HPDE6-E6E7 (cell line): ENCODE measurements at regions not wholly inside any gene's neighbourhood (a gene's known extent, or its start where the extent isn't known, plus 50 kb on each side); places are given as distances from the start of the nearest gene placed in this dataset.
"Not testable (repeated sequence)": the region's sequence is repeated elsewhere in the genome, so short reads cannot be mapped to it uniquely, and the experiment has no call there.

ENCODE experiments used
- DNase-seq: peaks from one replicate; pipeline ENCODE4 v3.0.0; 2011; ENCODE audit warnings: missing footprints; ENCODE audit errors: extremely low spot score

GRCh38 chr3:139134678-139135372, 90.1 kb upstream of the PRR23C start:
- DNase-seq: no peak

GRCh38 chr3:139135657-139136056, 91.0 kb upstream of the PRR23C start:
- no peak for DNase-seq

GRCh38 chr3:139136469-139137202, 91.9 kb upstream of the PRR23C start:
- DNase-seq: no peak

GRCh38 chr3:139140553-139140952, 95.9 kb upstream of the PRR23C start:
- no peak for DNase-seq

- not testable (repeated sequence) for DNase-seq
Observed at GRCh38 chr3:139145980-139146379, 101.3 kb upstream of the PRR23C start.

GRCh38 chr3:139151530-139151929, 106.8 kb upstream of the PRR23C start:
- no peak for DNase-seq

- DNase-seq: not testable (repeated sequence)
Observed at GRCh38 chr3:139153434-139153833, 108.7 kb upstream of the PRR23C start.

GRCh38 chr3:139157161-139157932, 112.7 kb upstream of the PRR23C start:
- no peak for DNase-seq

GRCh38 chr3:139159356-139159755, 114.7 kb upstream of the PRR23C start:
- DNase-seq: no peak

- DNase-seq: no peak
Observed at GRCh38 chr3:139173372-139174108, 128.8 kb upstream of the PRR23C start.

- no peak for DNase-seq
Observed at GRCh38 chr3:139180489-139180888, 135.8 kb upstream of the PRR23C start.

- DNase-seq: no peak
Observed at GRCh38 chr3:139182143-139182542, 137.5 kb upstream of the PRR23C start.

GRCh38 chr3:139182598-139182997, 137.9 kb upstream of the PRR23C start:
- DNase-seq: no peak

GRCh38 chr3:139185527-139185926, 140.8 kb upstream of the PRR23C start:
- DNase-seq: no peak

- DNase-seq: no peak
Observed at GRCh38 chr3:139187154-139187553, 142.5 kb upstream of the PRR23C start.

- no peak for DNase-seq
Observed at GRCh38 chr3:139187648-139188047, 143.0 kb upstream of the PRR23C start.

GRCh38 chr3:139189943-139190342, 145.3 kb upstream of the PRR23C start:
- no peak for DNase-seq

- not testable (repeated sequence) for DNase-seq
Observed at GRCh38 chr3:139194421-139194820, 149.4 kb upstream of the MRPS22 start.

GRCh38 chr3:139196146-139196545, 147.7 kb upstream of the MRPS22 start:
- not testable (repeated sequence) for DNase-seq

GRCh38 chr3:139197251-139197650, 146.6 kb upstream of the MRPS22 start:
- DNase-seq: no peak

- DNase-seq: no peak
Observed at GRCh38 chr3:139198186-139198585, 145.6 kb upstream of the MRPS22 start.

- no peak for DNase-seq
Observed at GRCh38 chr3:139198929-139199328, 144.9 kb upstream of the MRPS22 start.
